GM06990 (cell line): ENCODE measurements at regions not wholly inside any gene's neighbourhood (a gene's known extent, or its start where the extent isn't known, plus 50 kb on each side); places are given as distances from the start of the nearest gene placed in this dataset.

ENCODE experiments used
- DNase-seq: peaks from one replicate; pipeline ENCODE4 v3.0.0-alpha.2; 2011; ENCODE audit not compliant: insufficient read length; ENCODE audit errors: extremely low read depth
- H3K27me3 ChIP-seq: replicated peaks from 2 replicates; pipeline ENCODE4 v1.6.0; 2011; ENCODE audit warnings: low read length; ENCODE audit not compliant: control insufficient read depth, insufficient read depth
- H3K36me3 ChIP-seq: 2 replicates; pipeline ENCODE4 v1.5.1; 2011; ENCODE audit warnings: low read length; ENCODE audit not compliant: control insufficient read depth, insufficient read depth
- H3K4me3 ChIP-seq: replicated peaks from 2 replicates; pipeline ENCODE4 v1.5.1; 2011; ENCODE audit warnings: low read depth, mild to moderate bottlenecking, control low read depth, low read length
- CTCF ChIP-seq: IDR thresholded peaks from 2 replicates; pipeline ENCODE4 v1.5.1; 2011; ENCODE audit warnings: low read length, control low read depth, mild to moderate bottlenecking, inconsistent platforms; ENCODE audit not compliant: insufficient read depth, poor library complexity, severe bottlenecking

- H3K27me3 ChIP-seq, result no peaks in the 10 kb centered on the region
- H3K4me3 ChIP-seq, result no peak overlapping the region
- H3K36me3 ChIP-seq, result no peaks in the 10 kb centered on the region
- TF ChIP-seq CTCF, result no peak
- DNase-seq, result no peak
Measured at GRCh38 chr5:72760259-72760658, 56.2 kb upstream of the TNPO1 start.

- no peaks in the 10 kb centered on the region for H3K36me3 ChIP-seq
- no peak for DNase-seq
- TF ChIP-seq CTCF, result no peak
- no peak overlapping the region for H3K4me3 ChIP-seq
- H3K27me3 ChIP-seq, result no peaks in the 10 kb centered on the region
Measured at GRCh38 chr5:72752909-72753308, 63.6 kb upstream of the TNPO1 start.

- TF ChIP-seq CTCF, result no peak
- Histone ChIP-seq H3K27me3 (no peaks in the 10 kb centered on the region; the same call in 1 of the 2 replicates), H3K4me3 (no peak overlapping the region), H3K36me3 (no peaks in the 10 kb centered on the region)
- DNase-seq, result no peak
Measured at GRCh38 chr5:72749362-72749997, 67.0 kb upstream of the TNPO1 start.

- TF ChIP-seq CTCF, result no peak
- no peak for DNase-seq
- Histone ChIP-seq H3K27me3 (no peaks in the 10 kb centered on the region; the same call in 1 of the 2 replicates), H3K36me3 (no peaks in the 10 kb centered on the region), H3K4me3 (no peak overlapping the region)
Measured at GRCh38 chr5:72747826-72748225, 68.6 kb upstream of the TNPO1 start.

- H3K27me3 ChIP-seq, result no peaks in the 10 kb centered on the region; the same call in 1 of the 2 replicates
- DNase-seq, result no peak
- H3K36me3 ChIP-seq, result no peaks in the 10 kb centered on the region
- H3K4me3 ChIP-seq, result no peak overlapping the region
- no peak for TF ChIP-seq CTCF
Measured at GRCh38 chr5:72746736-72747135, 69.7 kb upstream of the TNPO1 start.

GRCh38 chr5:72744136-72744535 is 72.3 kb upstream of the TNPO1 start:
- TF ChIP-seq CTCF, result no peak
- no peaks in the 10 kb centered on the region; the same call in 1 of the 2 replicates for H3K27me3 ChIP-seq
- no peak for DNase-seq

More at GRCh38 chr5:72744136-72744535, 72.3 kb upstream of the TNPO1 start:
- Histone ChIP-seq H3K36me3 (no peaks in the 10 kb centered on the region), H3K4me3 (no peak overlapping the region)
